SK-N-SH treated with all-trans-retinoic acid at 6 μM for 48 hours (cell line): ENCODE measurements at regions not wholly inside any gene's neighbourhood (a gene's known extent, or its start where the extent isn't known, plus 50 kb on each side); places are given as distances from the start of the nearest gene placed in this dataset.

ENCODE experiments used
- BACH2 ChIP-seq: fragments of 250-450 bp; sonication (Bioruptor Pico); IDR thresholded peaks from 2 replicates; pipeline ENCODE4 v1.9.0; 2021; ENCODE audit warnings: mild to moderate bottlenecking, borderline replicate concordance
- CSDC2 ChIP-seq: fragments of 250-450 bp; sonication (Bioruptor Pico); IDR thresholded peaks from 2 replicates; pipeline ENCODE4 v1.5.0; 2020; ENCODE audit warnings: mild to moderate bottlenecking, moderate library complexity
- GLIS3 ChIP-seq: fragments of 250-450 bp; sonication (Bioruptor Pico); IDR thresholded peaks from 2 replicates; pipeline ENCODE4 v1.5.0; 2020; ENCODE audit warnings: mild to moderate bottlenecking, moderate library complexity
- ISL1 ChIP-seq: fragments of 250-450 bp; sonication (Bioruptor Pico); IDR thresholded peaks from 2 replicates; pipeline ENCODE4 v2.1.2; 2022; ENCODE audit warnings: mild to moderate bottlenecking, moderate library complexity
- PATZ1 ChIP-seq: fragments of 250-450 bp; sonication (Bioruptor Pico); IDR thresholded peaks from 2 replicates; pipeline ENCODE4 v1.8.0; 2020; ENCODE audit warnings: mild to moderate bottlenecking, moderate library complexity, borderline replicate concordance
- RARB ChIP-seq: fragments of 250-450 bp; sonication (Bioruptor Pico); IDR thresholded peaks from 2 replicates; pipeline ENCODE4 v1.8.0; 2021; ENCODE audit warnings: mild to moderate bottlenecking, moderate library complexity
- SNAI2 ChIP-seq: fragments of 250-450 bp; sonication (Bioruptor Pico); IDR thresholded peaks from 2 replicates; pipeline ENCODE4 v1.5.0; 2020; ENCODE audit warnings: mild to moderate bottlenecking, moderate library complexity
- TCF4 ChIP-seq: fragments of 250-450 bp; sonication (Bioruptor Pico); IDR thresholded peaks from 2 replicates; pipeline ENCODE4 v1.8.0; 2021; ENCODE audit warnings: mild to moderate bottlenecking, moderate library complexity, borderline replicate concordance
- TSHZ2 ChIP-seq: fragments of 250-450 bp; sonication (Bioruptor Pico); IDR thresholded peaks from 2 replicates; pipeline ENCODE4 v1.5.0; 2020; ENCODE audit warnings: mild to moderate bottlenecking, moderate library complexity
- ZFP3 ChIP-seq: fragments of 250-450 bp; sonication (Bioruptor Pico); IDR thresholded peaks from 2 replicates; pipeline ENCODE4 v1.5.0; 2020; ENCODE audit warnings: mild to moderate bottlenecking, moderate library complexity
- ZFP30 ChIP-seq: fragments of 450-650 bp; formaldehyde crosslinking; IDR thresholded peaks from 2 replicates; pipeline ENCODE4 v1.5.0; 2022; ENCODE audit warnings: mild to moderate bottlenecking, moderate library complexity
- ZNF8 ChIP-seq: fragments of 450-650 bp; formaldehyde crosslinking; IDR thresholded peaks from 2 replicates; pipeline ENCODE4 v1.5.0; 2020; ENCODE audit warnings: mild to moderate bottlenecking, moderate library complexity
- TF ChIP-seq, protein P1 (sequence below): fragments of 250-450 bp; sonication (Bioruptor Pico); IDR thresholded peaks from 2 replicates; pipeline ENCODE4 v1.8.0; 2021; ENCODE audit warnings: low read depth, mild to moderate bottlenecking, moderate library complexity, borderline replicate concordance
- TF ChIP-seq, protein P2 (sequence below): fragments of 250-450 bp; sonication (Bioruptor Pico); IDR thresholded peaks from 2 replicates; pipeline ENCODE4 v1.5.1; 2020; ENCODE audit warnings: low read depth, mild to moderate bottlenecking, moderate library complexity

GRCh38 chr14:57038689-57039088 lies 228.4 kb upstream of the OTX2 start:
- TF ChIP-seq, protein P1, sequence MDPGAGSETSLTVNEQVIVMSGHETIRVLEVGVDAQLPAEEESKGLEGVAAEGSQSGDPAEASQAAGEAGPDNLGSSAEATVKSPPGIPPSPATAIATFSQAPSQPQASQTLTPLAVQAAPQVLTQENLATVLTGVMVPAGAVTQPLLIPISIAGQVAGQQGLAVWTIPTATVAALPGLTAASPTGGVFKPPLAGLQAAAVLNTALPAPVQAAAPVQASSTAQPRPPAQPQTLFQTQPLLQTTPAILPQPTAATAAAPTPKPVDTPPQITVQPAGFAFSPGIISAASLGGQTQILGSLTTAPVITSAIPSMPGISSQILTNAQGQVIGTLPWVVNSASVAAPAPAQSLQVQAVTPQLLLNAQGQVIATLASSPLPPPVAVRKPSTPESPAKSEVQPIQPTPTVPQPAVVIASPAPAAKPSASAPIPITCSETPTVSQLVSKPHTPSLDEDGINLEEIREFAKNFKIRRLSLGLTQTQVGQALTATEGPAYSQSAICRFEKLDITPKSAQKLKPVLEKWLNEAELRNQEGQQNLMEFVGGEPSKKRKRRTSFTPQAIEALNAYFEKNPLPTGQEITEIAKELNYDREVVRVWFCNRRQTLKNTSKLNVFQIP (CRISPR knock-in tag): no peak
- TF ChIP-seq BACH2 (CRISPR knock-in tag) (no peak), PATZ1 (CRISPR knock-in tag) (no peak), GLIS3 (no peak), TSHZ2 (CRISPR knock-in tag) (no peak), RARB (CRISPR knock-in tag) (no peak), ZNF8 (CRISPR knock-in tag) (no peak), CSDC2 (CRISPR knock-in tag) (no peak), TCF4 (no peak), SNAI2 (no peak), ZFP30 (CRISPR knock-in tag) (no peak), ZFP3 (CRISPR knock-in tag) (no peak), ISL1 (CRISPR knock-in tag) (no peak)
- TF ChIP-seq, protein P2, sequence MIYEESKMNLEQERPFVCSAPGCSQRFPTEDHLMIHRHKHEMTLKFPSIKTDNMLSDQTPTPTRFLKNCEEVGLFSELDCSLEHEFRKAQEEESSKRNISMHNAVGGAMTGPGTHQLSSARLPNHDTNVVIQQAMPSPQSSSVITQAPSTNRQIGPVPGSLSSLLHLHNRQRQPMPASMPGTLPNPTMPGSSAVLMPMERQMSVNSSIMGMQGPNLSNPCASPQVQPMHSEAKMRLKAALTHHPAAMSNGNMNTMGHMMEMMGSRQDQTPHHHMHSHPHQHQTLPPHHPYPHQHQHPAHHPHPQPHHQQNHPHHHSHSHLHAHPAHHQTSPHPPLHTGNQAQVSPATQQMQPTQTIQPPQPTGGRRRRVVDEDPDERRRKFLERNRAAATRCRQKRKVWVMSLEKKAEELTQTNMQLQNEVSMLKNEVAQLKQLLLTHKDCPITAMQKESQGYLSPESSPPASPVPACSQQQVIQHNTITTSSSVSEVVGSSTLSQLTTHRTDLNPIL: no peak
